ENCODE measurements at regions not wholly inside any gene's neighbourhood (a gene's known extent, or its start where the extent isn't known, plus 50 kb on each side); places are given as distances from the start of the nearest gene placed in this dataset.

- Histone ChIP-seq H3K27me3 (ENCODE audit: low read depth, low read length) (no peaks in the 10 kb centered on the region), H3K4me1 (ENCODE audit: control insufficient read depth in 1 of 2, insufficient read depth in 2 of 2, low read length in 2 of 2) (no peaks in the 10 kb centered on the region), H3K27ac (ENCODE audit: low read length) (no peak overlapping the region), H3K9me3 (ENCODE audit: control insufficient read depth in 1 of 2, low read length in 2 of 2) (no peaks in the 10 kb centered on the region), H3K4me3 (ENCODE audit: low read depth in 1 of 2, low read length in 2 of 2) (no peak overlapping the region), H3K36me3 (ENCODE audit: control insufficient read depth in 1 of 2, insufficient read depth in 2 of 2, low read length in 2 of 2) (no peaks in the 10 kb centered on the region)
Observed at GRCh38 chr14:54129850-54130640, 173.4 kb upstream of the BMP4 start.

GRCh38 chr14:54132496-54132895, 175.9 kb upstream of the BMP4 start:
- Histone ChIP-seq H3K27me3 (ENCODE audit: low read depth, low read length) (no peaks in the 10 kb centered on the region), H3K9me3 (ENCODE audit: control insufficient read depth in 1 of 2, low read length in 2 of 2) (no peaks in the 10 kb centered on the region), H3K4me1 (ENCODE audit: control insufficient read depth in 1 of 2, insufficient read depth in 2 of 2, low read length in 2 of 2) (no peaks in the 10 kb centered on the region), H3K36me3 (ENCODE audit: control insufficient read depth in 1 of 2, insufficient read depth in 2 of 2, low read length in 2 of 2) (no peaks in the 10 kb centered on the region), H3K27ac (ENCODE audit: low read length) (no peak overlapping the region), H3K4me3 (ENCODE audit: low read depth in 1 of 2, low read length in 2 of 2) (no peak overlapping the region)

- no peak overlapping the region for H3K4me3 ChIP-seq (ENCODE audit: low read depth in 1 of 2, low read length in 2 of 2)
- H3K27me3 ChIP-seq (ENCODE audit: low read depth, low read length): no peaks in the 10 kb centered on the region
- no peaks in the 10 kb centered on the region for H3K9me3 ChIP-seq (ENCODE audit: control insufficient read depth in 1 of 2, low read length in 2 of 2)
- H3K4me1 ChIP-seq (ENCODE audit: control insufficient read depth in 1 of 2, insufficient read depth in 2 of 2, low read length in 2 of 2): no peaks in the 10 kb centered on the region
- H3K36me3 ChIP-seq (ENCODE audit: control insufficient read depth in 1 of 2, insufficient read depth in 2 of 2, low read length in 2 of 2): no peaks in the 10 kb centered on the region
- H3K27ac ChIP-seq (ENCODE audit: low read length): no peak overlapping the region
Observed at GRCh38 chr14:54133896-54134295, 177.3 kb upstream of the BMP4 start.

- H3K27ac ChIP-seq (ENCODE audit: low read length): no peak overlapping the region
- H3K36me3 ChIP-seq (ENCODE audit: control insufficient read depth in 1 of 2, insufficient read depth in 2 of 2, low read length in 2 of 2): no peaks in the 10 kb centered on the region
- no peaks in the 10 kb centered on the region for H3K4me1 ChIP-seq (ENCODE audit: control insufficient read depth in 1 of 2, insufficient read depth in 2 of 2, low read length in 2 of 2)
- no peaks in the 10 kb centered on the region for H3K27me3 ChIP-seq (ENCODE audit: low read depth, low read length)
- no peak overlapping the region for H3K4me3 ChIP-seq (ENCODE audit: low read depth in 1 of 2, low read length in 2 of 2)
- no peaks in the 10 kb centered on the region for H3K9me3 ChIP-seq (ENCODE audit: control insufficient read depth in 1 of 2, low read length in 2 of 2)
Observed at GRCh38 chr14:54135804-54136280, 179.2 kb upstream of the BMP4 start.

- Histone ChIP-seq H3K27me3 (ENCODE audit: low read depth, low read length) (no peaks in the 10 kb centered on the region), H3K27ac (ENCODE audit: low read length) (no peak overlapping the region), H3K4me1 (ENCODE audit: control insufficient read depth in 1 of 2, insufficient read depth in 2 of 2, low read length in 2 of 2) (no peaks in the 10 kb centered on the region), H3K9me3 (ENCODE audit: control insufficient read depth in 1 of 2, low read length in 2 of 2) (no peaks in the 10 kb centered on the region), H3K36me3 (ENCODE audit: control insufficient read depth in 1 of 2, insufficient read depth in 2 of 2, low read length in 2 of 2) (no peaks in the 10 kb centered on the region), H3K4me3 (ENCODE audit: low read depth in 1 of 2, low read length in 2 of 2) (no peak overlapping the region)
Observed at GRCh38 chr14:54136894-54137613, 180.4 kb upstream of the BMP4 start.

GRCh38 chr14:54137614-54137961, 181.0 kb upstream of the BMP4 start:
- no peaks in the 10 kb centered on the region for H3K36me3 ChIP-seq (ENCODE audit: control insufficient read depth in 1 of 2, insufficient read depth in 2 of 2, low read length in 2 of 2)
- H3K4me1 ChIP-seq (ENCODE audit: control insufficient read depth in 1 of 2, insufficient read depth in 2 of 2, low read length in 2 of 2): no peaks in the 10 kb centered on the region
- H3K27me3 ChIP-seq (ENCODE audit: low read depth, low read length): no peaks in the 10 kb centered on the region
- no peak overlapping the region for H3K4me3 ChIP-seq (ENCODE audit: low read depth in 1 of 2, low read length in 2 of 2)
- no peak overlapping the region for H3K27ac ChIP-seq (ENCODE audit: low read length)
- no peaks in the 10 kb centered on the region for H3K9me3 ChIP-seq (ENCODE audit: control insufficient read depth in 1 of 2, low read length in 2 of 2)

GRCh38 chr14:54138024-54138353, 181.4 kb upstream of the BMP4 start:
- Histone ChIP-seq H3K4me3 (ENCODE audit: low read depth in 1 of 2, low read length in 2 of 2) (no peak overlapping the region), H3K27ac (ENCODE audit: low read length) (no peak overlapping the region), H3K4me1 (ENCODE audit: control insufficient read depth in 1 of 2, insufficient read depth in 2 of 2, low read length in 2 of 2) (no peaks in the 10 kb centered on the region), H3K27me3 (ENCODE audit: low read depth, low read length) (no peaks in the 10 kb centered on the region), H3K36me3 (ENCODE audit: control insufficient read depth in 1 of 2, insufficient read depth in 2 of 2, low read length in 2 of 2) (no peaks in the 10 kb centered on the region), H3K9me3 (ENCODE audit: control insufficient read depth in 1 of 2, low read length in 2 of 2) (no peaks in the 10 kb centered on the region)

- no peak overlapping the region for H3K4me3 ChIP-seq (ENCODE audit: low read depth in 1 of 2, low read length in 2 of 2)
- H3K27me3 ChIP-seq (ENCODE audit: low read depth, low read length): no peaks in the 10 kb centered on the region
- no peaks in the 10 kb centered on the region for H3K4me1 ChIP-seq (ENCODE audit: control insufficient read depth in 1 of 2, insufficient read depth in 2 of 2, low read length in 2 of 2)
- no peak overlapping the region for H3K27ac ChIP-seq (ENCODE audit: low read length)
- H3K9me3 ChIP-seq (ENCODE audit: control insufficient read depth in 1 of 2, low read length in 2 of 2): no peaks in the 10 kb centered on the region
- no peaks in the 10 kb centered on the region for H3K36me3 ChIP-seq (ENCODE audit: control insufficient read depth in 1 of 2, insufficient read depth in 2 of 2, low read length in 2 of 2)
Observed at GRCh38 chr14:54138354-54139038, 181.9 kb upstream of the BMP4 start.

GRCh38 chr14:54140551-54140950, 183.9 kb upstream of the BMP4 start:
- Histone ChIP-seq H3K4me1 (ENCODE audit: control insufficient read depth in 1 of 2, insufficient read depth in 2 of 2, low read length in 2 of 2) (no peaks in the 10 kb centered on the region), H3K4me3 (ENCODE audit: low read depth in 1 of 2, low read length in 2 of 2) (no peak overlapping the region), H3K9me3 (ENCODE audit: control insufficient read depth in 1 of 2, low read length in 2 of 2) (no peaks in the 10 kb centered on the region), H3K27me3 (ENCODE audit: low read depth, low read length) (no peaks in the 10 kb centered on the region), H3K27ac (ENCODE audit: low read length) (no peak overlapping the region), H3K36me3 (ENCODE audit: control insufficient read depth in 1 of 2, insufficient read depth in 2 of 2, low read length in 2 of 2) (no peaks in the 10 kb centered on the region)

GRCh38 chr14:54146601-54147000, 190.0 kb upstream of the BMP4 start:
- Histone ChIP-seq H3K27ac (ENCODE audit: low read length) (no peak overlapping the region), H3K4me3 (ENCODE audit: low read depth in 1 of 2, low read length in 2 of 2) (no peak overlapping the region), H3K27me3 (ENCODE audit: low read depth, low read length) (no peaks in the 10 kb centered on the region), H3K36me3 (ENCODE audit: control insufficient read depth in 1 of 2, insufficient read depth in 2 of 2, low read length in 2 of 2) (no peaks in the 10 kb centered on the region), H3K9me3 (ENCODE audit: control insufficient read depth in 1 of 2, low read length in 2 of 2) (peaks cover 0 to 10% of the 10 kb centered on the region in 2 donors), H3K4me1 (ENCODE audit: control insufficient read depth in 1 of 2, insufficient read depth in 2 of 2, low read length in 2 of 2) (no peaks in the 10 kb centered on the region)

- Histone ChIP-seq H3K4me3 (ENCODE audit: low read depth in 1 of 2, low read length in 2 of 2) (no peak overlapping the region), H3K27ac (ENCODE audit: low read length) (no peak overlapping the region)
Observed at GRCh38 chr14:54147282-54147681, 190.7 kb upstream of the BMP4 start.

More at GRCh38 chr14:54147282-54147681, 190.7 kb upstream of the BMP4 start:
- no peaks in the 10 kb centered on the region for H3K27me3 ChIP-seq (ENCODE audit: low read depth, low read length)
- no peaks in the 10 kb centered on the region for H3K4me1 ChIP-seq (ENCODE audit: control insufficient read depth in 1 of 2, insufficient read depth in 2 of 2, low read length in 2 of 2)
- no peaks in the 10 kb centered on the region for H3K36me3 ChIP-seq (ENCODE audit: control insufficient read depth in 1 of 2, insufficient read depth in 2 of 2, low read length in 2 of 2)
- peaks cover 0 to 10% of the 10 kb centered on the region in 2 donors for H3K9me3 ChIP-seq (ENCODE audit: control insufficient read depth in 1 of 2, low read length in 2 of 2)
